Mammary epithelial cell (primary cell): ENCODE measurements at regions not wholly inside any gene's neighbourhood (a gene's known extent, or its start where the extent isn't known, plus 50 kb on each side); places are given as distances from the start of the nearest gene placed in this dataset.

Experiments
- EZH2 ChIP-seq: IDR thresholded peaks from 2 replicates; pipeline ENCODE4 v1.6.1; 2012; ENCODE audit warnings: low read length, inconsistent platforms, borderline replicate concordance
- TF ChIP-seq, protein P1 (sequence below), 2 donors: IDR thresholded peaks in 1 of 2; conservative IDR thresholded peaks in 1 of 2; 2 replicates each; pipeline ENCODE4 v1.5.1; 2011 to 2012; ENCODE audit warnings: inconsistent platforms in 2 of 2, low read length in 2 of 2, mild to moderate bottlenecking in 2 of 2, control low read depth in 1 of 2, low read depth in 1 of 2; ENCODE audit not compliant: insufficient read depth in 1 of 2; ENCODE audit errors: extremely low read depth in 1 of 2

- TF ChIP-seq, protein P1, sequence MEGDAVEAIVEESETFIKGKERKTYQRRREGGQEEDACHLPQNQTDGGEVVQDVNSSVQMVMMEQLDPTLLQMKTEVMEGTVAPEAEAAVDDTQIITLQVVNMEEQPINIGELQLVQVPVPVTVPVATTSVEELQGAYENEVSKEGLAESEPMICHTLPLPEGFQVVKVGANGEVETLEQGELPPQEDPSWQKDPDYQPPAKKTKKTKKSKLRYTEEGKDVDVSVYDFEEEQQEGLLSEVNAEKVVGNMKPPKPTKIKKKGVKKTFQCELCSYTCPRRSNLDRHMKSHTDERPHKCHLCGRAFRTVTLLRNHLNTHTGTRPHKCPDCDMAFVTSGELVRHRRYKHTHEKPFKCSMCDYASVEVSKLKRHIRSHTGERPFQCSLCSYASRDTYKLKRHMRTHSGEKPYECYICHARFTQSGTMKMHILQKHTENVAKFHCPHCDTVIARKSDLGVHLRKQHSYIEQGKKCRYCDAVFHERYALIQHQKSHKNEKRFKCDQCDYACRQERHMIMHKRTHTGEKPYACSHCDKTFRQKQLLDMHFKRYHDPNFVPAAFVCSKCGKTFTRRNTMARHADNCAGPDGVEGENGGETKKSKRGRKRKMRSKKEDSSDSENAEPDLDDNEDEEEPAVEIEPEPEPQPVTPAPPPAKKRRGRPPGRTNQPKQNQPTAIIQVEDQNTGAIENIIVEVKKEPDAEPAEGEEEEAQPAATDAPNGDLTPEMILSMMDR (conservative IDR thresholded peaks at IDR 0.05 in 1 of 2, IDR thresholded peaks at IDR 0.05 in 1 of 2; ENCODE audit: extremely low read depth in 1 of 2, insufficient read depth in 1 of 2, low read depth in 1 of 2, low read length in 2 of 2): no peak
- TF ChIP-seq EZH2: no peak
Observed at GRCh38 chr15:35305946-35306345, 220.9 kb upstream of the NANOGP8 start.
